Activated CD4-positive, alpha-beta T cell treated with anti-CD3 and anti-CD28 coated beads, Interleukin-2, amount 50 U/mL, for 1 hour (primary cell): ENCODE measurements at regions not wholly inside any gene's neighbourhood (a gene's known extent, or its start where the extent isn't known, plus 50 kb on each side); places are given as distances from the start of the nearest gene placed in this dataset.

ENCODE experiments used
- DNase-seq: peaks from one replicate; pipeline ENCODE4 v3.0.0-alpha.2; 2020

DNA sequence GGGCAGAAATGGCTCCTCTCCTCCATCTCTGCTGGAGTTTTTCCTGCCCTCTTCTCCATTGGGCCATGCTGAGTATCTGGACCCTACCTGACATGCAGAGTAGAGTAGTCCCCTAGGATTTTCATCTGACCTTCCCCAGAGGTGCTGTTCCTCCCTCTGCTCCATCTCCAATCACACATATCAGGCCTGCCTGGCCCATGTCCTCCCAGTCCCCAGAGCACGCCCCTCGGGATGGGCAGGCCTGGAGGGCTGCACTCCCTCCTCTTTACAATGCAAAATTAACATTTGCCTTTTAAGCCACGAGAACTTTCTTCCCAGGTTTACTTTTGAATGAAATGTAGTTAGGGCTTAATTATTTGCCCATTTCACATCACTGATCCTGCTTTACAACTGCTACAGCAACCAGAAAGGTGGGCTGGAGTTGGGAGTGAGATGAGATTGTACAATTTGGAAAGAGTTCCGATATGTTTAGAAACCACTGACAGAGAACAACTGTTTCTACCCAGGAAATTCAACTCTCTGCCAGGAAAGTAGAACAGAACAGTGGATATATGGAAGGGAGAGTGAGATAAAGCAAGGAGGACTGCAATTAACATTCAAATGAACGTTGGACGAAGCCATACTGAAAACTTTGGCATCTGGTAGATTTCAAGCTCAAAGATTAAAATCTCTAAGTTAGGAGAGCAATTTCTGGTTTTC is 184.0 kb upstream of the HABP2 start:
- no peak for DNase-seq

DNA sequence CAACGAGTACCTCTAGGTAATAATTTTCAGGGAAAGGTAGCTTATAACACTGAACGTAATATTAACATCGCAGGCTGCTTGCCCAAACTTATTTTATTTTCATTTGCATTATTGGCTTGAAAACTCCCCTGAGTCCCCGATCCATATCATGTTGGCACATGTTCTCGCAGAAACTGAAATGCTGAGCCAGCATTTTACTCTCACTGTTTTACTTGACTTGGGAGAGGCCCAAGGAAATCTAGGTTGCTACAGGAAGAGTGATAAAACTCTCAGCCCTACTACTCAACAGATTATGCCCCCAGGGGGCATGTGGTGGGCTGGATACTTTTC is 183.5 kb upstream of the HABP2 start:
- DNase-seq, result no peak

- no peak for DNase-seq
Measured at GRCh38 chr10:113376428-113376827, 176.4 kb upstream of the HABP2 start.

GRCh38 chr10:113379091-113379490 is 173.8 kb upstream of the HABP2 start:
- no peak for DNase-seq

- no peak for DNase-seq
Measured at GRCh38 chr10:113381416-113381815, 171.4 kb upstream of the HABP2 start.

- no peak for DNase-seq
Measured at GRCh38 chr10:113381981-113382509, 170.8 kb upstream of the HABP2 start.

- no peak for DNase-seq
Measured at GRCh38 chr10:113382691-113383090, 170.2 kb upstream of the HABP2 start.

DNA sequence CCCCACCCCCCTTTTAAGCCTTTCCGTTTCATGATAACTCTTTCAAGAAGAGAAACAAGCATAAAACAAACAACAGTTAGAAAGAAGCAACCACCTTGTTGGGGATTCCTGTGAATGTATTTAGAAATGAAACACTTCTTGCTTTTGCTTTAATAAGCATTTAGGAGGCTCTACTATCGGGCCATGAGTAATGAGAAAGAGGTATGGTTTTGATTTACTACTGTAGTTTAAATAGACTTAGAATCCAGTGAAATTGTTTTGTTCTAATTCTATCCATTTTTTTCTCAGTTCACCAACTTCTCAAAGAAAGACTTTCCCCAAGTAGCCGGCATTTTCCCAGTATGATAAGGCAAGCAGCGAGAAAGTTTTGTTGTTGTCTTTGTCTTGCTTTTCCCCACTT is 168.7 kb upstream of the HABP2 start:
- no peak for DNase-seq

GRCh38 chr10:113385021-113385999 is 167.5 kb upstream of the HABP2 start:
- peak; percentile 49 for DNase-seq

- DNase-seq, result no peak
Measured at GRCh38 chr10:113386005-113386404, 166.8 kb upstream of the HABP2 start.

DNA sequence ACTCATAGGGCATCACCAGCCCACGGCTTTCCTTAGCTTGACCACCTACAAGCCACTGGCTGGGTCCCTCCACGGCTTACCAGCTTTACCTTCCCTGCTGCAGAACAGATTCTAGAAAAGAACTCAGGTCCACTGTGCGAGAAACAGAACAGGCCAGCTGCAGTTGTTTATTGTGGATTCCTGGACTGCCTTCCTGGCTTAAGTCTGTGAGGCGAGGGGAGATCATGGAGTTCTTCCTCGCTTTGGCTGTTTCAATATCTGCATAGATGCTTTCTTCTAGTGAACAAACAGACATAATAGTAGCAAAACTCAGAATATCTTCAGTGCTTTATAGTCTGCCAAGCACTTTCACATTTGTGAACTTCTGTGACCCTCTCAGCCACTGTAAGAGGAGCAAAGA is 162.9 kb upstream of the HABP2 start:
- no peak for DNase-seq

- no peak for DNase-seq
Measured at GRCh38 chr10:113390896-113391295, 162.0 kb upstream of the HABP2 start.

- DNase-seq, result no peak
Measured at GRCh38 chr10:113397047-113397446, 155.8 kb upstream of the HABP2 start.

- no peak for DNase-seq
Measured at GRCh38 chr10:113399065-113399464, 153.8 kb upstream of the HABP2 start.

DNA sequence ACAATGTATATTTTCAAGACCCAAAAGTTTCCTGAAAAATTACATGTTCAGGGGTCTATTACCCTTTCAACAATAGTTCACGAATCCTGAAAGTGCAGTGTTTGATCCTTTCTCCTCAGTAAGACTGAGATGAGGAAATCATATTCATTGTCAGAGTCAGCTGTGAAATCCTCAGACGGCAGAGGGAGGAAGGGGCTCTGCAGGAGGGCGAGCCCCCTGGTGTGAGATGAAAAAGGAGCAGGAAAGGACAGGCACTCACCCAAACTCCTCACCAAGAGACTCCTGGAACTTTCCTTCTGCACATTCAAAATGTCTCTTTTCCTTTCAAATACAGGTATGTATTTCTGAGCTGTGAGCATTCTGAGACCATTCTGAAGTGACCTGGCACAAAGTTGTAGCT is 150.3 kb upstream of the HABP2 start:
- no peak for DNase-seq

DNA sequence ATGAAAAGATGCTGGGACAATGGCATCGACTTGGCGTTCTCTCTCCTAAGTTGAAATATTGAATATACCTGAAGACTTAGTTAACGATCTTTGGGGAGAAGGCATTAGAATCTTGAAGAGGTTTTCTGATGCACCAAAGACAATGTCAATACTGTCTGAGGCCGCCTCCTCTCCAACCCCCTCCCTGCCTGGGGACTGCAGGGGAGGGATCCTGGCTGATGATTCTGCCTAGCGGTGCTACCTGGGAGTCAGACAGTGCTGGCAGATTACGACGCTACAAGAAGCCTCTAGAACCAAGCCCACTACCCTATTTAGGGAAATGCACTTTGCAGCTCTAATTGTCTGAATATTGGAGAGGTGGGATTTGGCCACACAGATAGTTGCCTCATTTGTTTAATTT is 145.6 kb upstream of the HABP2 start:
- DNase-seq, result no peak

GRCh38 chr10:113409175-113409574 is 143.7 kb upstream of the HABP2 start:
- DNase-seq, result no peak

- no peak for DNase-seq
Measured at GRCh38 chr10:113410618-113411017, 142.2 kb upstream of the HABP2 start.

DNA sequence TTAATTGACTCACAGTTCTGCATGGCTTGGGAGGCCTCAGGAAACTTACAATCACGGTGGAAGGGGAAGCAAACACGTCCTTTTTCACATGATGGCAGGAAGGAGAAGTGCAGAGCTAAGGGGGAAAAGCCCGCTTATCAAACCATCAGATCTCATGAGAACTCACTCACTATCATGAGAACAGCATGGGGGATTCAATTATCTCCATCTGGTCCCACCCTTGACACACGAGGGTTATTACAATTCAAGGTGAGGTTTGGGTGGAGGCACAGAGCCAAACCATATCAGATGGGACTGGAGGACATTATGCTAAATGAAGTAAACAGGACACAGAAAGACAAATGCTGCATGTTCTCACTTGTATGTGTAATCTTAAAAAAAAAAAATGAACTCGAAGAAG is 141.4 kb upstream of the HABP2 start:
- no peak for DNase-seq

- DNase-seq, result no peak
Measured at GRCh38 chr10:113412161-113412560, 140.7 kb upstream of the HABP2 start.

DNA sequence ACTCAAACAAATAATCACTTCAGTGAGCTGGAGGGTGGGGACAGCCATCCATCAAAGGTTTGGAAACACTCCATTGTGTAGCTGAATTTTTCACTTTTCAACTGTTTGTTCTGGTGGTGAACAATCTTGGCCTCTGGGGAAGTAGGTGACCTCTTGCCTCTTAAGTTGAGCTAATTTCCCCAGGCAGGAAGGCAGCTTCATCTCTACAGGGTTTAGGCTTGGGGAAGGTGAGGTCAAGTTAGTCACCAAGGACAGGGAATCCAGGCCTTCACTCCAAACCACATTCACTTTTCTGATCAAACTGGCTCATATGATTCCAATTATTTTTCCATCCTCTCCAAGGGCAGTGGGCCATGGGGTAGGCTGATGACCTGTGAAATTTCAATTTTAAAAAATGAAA is 138.3 kb upstream of the HABP2 start:
- DNase-seq, result no peak

- no peak for DNase-seq
Measured at GRCh38 chr10:113415246-113415645, 137.6 kb upstream of the HABP2 start.

DNA sequence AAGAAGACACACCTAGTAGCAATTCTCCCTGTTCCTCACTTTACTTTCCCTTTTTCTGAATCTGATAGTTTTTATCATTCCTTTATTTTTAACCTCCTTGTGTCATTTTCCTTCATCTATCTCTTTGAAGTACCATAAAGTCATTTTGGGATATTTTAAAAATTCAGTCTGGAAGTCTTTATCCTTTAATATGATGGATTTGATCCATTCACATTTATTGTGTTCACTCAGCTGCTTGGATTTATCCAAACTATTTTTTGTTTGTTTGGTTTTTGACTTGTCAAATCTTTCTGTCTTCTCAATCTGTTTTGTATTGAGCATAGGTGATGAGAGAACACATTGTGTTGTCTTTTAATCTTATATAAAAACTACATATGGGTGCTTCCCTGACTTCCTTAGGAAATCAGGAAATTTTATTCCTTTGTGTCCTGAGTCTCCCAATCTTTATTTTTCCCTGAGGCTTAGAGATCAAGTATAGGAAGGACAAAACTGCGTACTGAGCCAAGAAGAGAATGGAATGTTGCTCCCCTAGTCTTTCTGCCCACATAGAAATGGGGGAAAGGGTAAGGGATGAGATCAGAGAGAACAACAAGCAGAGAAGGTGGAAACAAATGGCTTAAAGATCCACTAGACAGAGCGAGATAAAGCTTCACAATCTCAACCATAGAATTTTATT is 132.7 kb upstream of the HABP2 start:
- no peak for DNase-seq
